Amygdala (tissue), 56 donors: ENCODE measurements at regions not wholly inside any gene's neighbourhood (a gene's known extent, or its start where the extent isn't known, plus 50 kb on each side); places are given as distances from the start of the nearest gene placed in this dataset.
"Not testable (repeated sequence)": the region's sequence is repeated elsewhere in the genome, so short reads cannot be mapped to it uniquely, and the experiment has no call there.

ENCODE experiments used
- DNase-seq, 56 donors: peaks; one replicate each; lab custom pipeline; 2025; lab: John Stamatoyannopoulos, UW

GRCh38 chr2:111417026-111417425 is 296.3 kb downstream of the BCL2L11 start:
- DNase-seq: not testable (repeated sequence)

- DNase-seq: not testable (repeated sequence)
These were observed 297.6 kb downstream of the BCL2L11 start for GRCh38 chr2:111418091-111418875.

GRCh38 chr2:111420074-111420473 is 299.4 kb downstream of the BCL2L11 start:
- DNase-seq: not testable (repeated sequence)

- DNase-seq: not testable (repeated sequence)
These were observed 300.1 kb downstream of the BCL2L11 start for GRCh38 chr2:111420835-111421234.

GRCh38 chr2:111421949-111422348 is 301.2 kb downstream of the BCL2L11 start:
- not testable (repeated sequence) for DNase-seq

- DNase-seq: not testable (repeated sequence)
These were observed 301.8 kb downstream of the BCL2L11 start for GRCh38 chr2:111422562-111422961.

GRCh38 chr2:111423184-111423583 is 302.5 kb downstream of the BCL2L11 start:
- not testable (repeated sequence) for DNase-seq

- not testable (repeated sequence) for DNase-seq
These were observed 303.5 kb downstream of the BCL2L11 start for GRCh38 chr2:111424176-111424575.

- not testable (repeated sequence) for DNase-seq
These were observed 304.2 kb downstream of the BCL2L11 start for GRCh38 chr2:111424851-111425309.

- DNase-seq: not testable (repeated sequence)
These were observed 305.1 kb downstream of the BCL2L11 start for GRCh38 chr2:111425789-111426201.

- DNase-seq: not testable (repeated sequence)
These were observed 306.6 kb downstream of the BCL2L11 start for GRCh38 chr2:111427346-111427745.

GRCh38 chr2:111428915-111429314 is 308.2 kb downstream of the BCL2L11 start:
- not testable (repeated sequence) for DNase-seq

GRCh38 chr2:111429353-111429752 is 308.6 kb downstream of the BCL2L11 start:
- not testable (repeated sequence) for DNase-seq

- DNase-seq: not testable (repeated sequence)
These were observed 310.3 kb downstream of the BCL2L11 start for GRCh38 chr2:111430817-111431661.

- DNase-seq: not testable (repeated sequence)
These were observed 311.7 kb downstream of the BCL2L11 start for GRCh38 chr2:111432423-111432822.

GRCh38 chr2:111432916-111433499 is 312.3 kb downstream of the BCL2L11 start:
- not testable (repeated sequence) for DNase-seq

GRCh38 chr2:111433892-111434607 is 313.3 kb downstream of the BCL2L11 start:
- not testable (repeated sequence) for DNase-seq

- DNase-seq: not testable (repeated sequence)
These were observed 313.9 kb downstream of the BCL2L11 start for GRCh38 chr2:111434608-111434939.

- DNase-seq: not testable (repeated sequence)
These were observed 315.0 kb downstream of the BCL2L11 start for GRCh38 chr2:111435553-111436310.
